ENCODE measurements at regions not wholly inside any gene's neighbourhood (a gene's known extent, or its start where the extent isn't known, plus 50 kb on each side); places are given as distances from the start of the nearest gene placed in this dataset.

DNA sequence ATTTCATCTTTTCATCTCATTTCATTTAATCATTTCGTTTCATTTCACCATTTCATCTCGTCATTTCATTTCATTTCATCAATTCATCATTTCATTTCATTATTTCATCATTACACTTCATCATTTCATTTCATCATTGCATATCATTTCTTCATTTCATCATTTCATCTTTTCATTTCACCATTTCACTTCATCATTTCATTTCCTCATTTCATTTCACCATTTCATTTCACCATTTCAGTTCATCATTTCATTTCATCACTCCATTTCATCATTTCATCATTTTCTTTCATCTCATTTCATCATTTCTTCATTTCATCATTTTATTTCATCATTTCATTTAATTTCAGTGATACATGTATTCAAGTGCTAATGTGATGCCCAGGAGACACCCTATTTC lies 127.1 kb downstream of the ANKRD30BL start:
- TF ChIP-seq, protein P1, sequence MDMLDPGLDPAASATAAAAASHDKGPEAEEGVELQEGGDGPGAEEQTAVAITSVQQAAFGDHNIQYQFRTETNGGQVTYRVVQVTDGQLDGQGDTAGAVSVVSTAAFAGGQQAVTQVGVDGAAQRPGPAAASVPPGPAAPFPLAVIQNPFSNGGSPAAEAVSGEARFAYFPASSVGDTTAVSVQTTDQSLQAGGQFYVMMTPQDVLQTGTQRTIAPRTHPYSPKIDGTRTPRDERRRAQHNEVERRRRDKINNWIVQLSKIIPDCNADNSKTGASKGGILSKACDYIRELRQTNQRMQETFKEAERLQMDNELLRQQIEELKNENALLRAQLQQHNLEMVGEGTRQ (IDR thresholded peaks at IDR 0.05; ENCODE audit: low read depth, low read length) = no peak
- TF ChIP-seq FOS (IDR thresholded peaks at IDR 0.05; ENCODE audit: low read depth, low read length) = no peak
- CTCF ChIA-PET = no interaction called here
- Histone ChIP-seq H2BK15ac (ENCODE audit: low read depth, low read length) (no peak overlapping the region), H2AK5ac (ENCODE audit: low read depth, low read length) (no peak overlapping the region), H2BK5ac (ENCODE audit: low read depth, low read length, poor library complexity, severe bottlenecking) (no peak overlapping the region), H3K9ac (ENCODE audit: low read depth, low read length) (no peak overlapping the region), H3K4ac (ENCODE audit: low read depth, low read length) (no peak overlapping the region), H3K23ac (ENCODE audit: low read depth, low read length) (no peak overlapping the region), H3K27me3 (ENCODE audit: control insufficient read depth, insufficient read depth, low read length) (peaks cover 16% of the 10 kb centered on the region), H3K27ac (ENCODE audit: insufficient read depth, low read length) (no peak overlapping the region), H3K79me1 (ENCODE audit: low read depth in 1 of 2, low read length in 2 of 2) (no peaks in the 10 kb centered on the region), H3K14ac (replicated peaks; ENCODE audit: low read depth, low read length) (no peak overlapping the region), H3K36me3 (ENCODE audit: control insufficient read depth, insufficient read depth, low read length) (no peaks in the 10 kb centered on the region), H2BK20ac (ENCODE audit: low read depth, low read length) (no peak overlapping the region), H3K4me3 (ENCODE audit: insufficient read depth, low read depth, low read length) (no peak overlapping the region), H4K5ac (ENCODE audit: low read depth, low read length) (no peak overlapping the region), H3K4me1 (ENCODE audit: control insufficient read depth, insufficient read depth, low read length) (no peaks in the 10 kb centered on the region), H2AFZ (replicated peaks; ENCODE audit: low read length, poor library complexity) (no peak overlapping the region), H3K4me2 (ENCODE audit: low read depth, low read length) (no peak overlapping the region), H4K8ac (ENCODE audit: low read depth in 2 of 2, low read length in 2 of 2) (no peak overlapping the region), H3K9me3 (ENCODE audit: control insufficient read depth, insufficient read depth, low read length) (no peaks in the 10 kb centered on the region), H2BK120ac (ENCODE audit: low read depth, low read length) (no peak overlapping the region), H3K18ac (ENCODE audit: low read depth, low read length) (no peak overlapping the region), H4K91ac (ENCODE audit: insufficient read depth, low read depth, low read length) (no peak overlapping the region), H3K9me1 (ENCODE audit: insufficient read depth, low read length) (no peaks in the 10 kb centered on the region), H4K20me1 (ENCODE audit: insufficient read depth, low read length) (no peaks in the 10 kb centered on the region), H3K56ac (ENCODE audit: extremely low read depth, insufficient read depth, low read length) (no peak overlapping the region), H2AK9ac (replicated peaks; ENCODE audit: low read depth, low read length, poor library complexity) (no peak overlapping the region)
- DNase-seq (no peak), ATAC-seq (ENCODE audit: low read depth) (no peak)
- intact Hi-C loops (cut with micrococcal nuclease) (no loop called here), dilution Hi-C loops (cut with HindIII; ENCODE audit: low sequenced_read_pairs, unreplicated experiment) (no loop called here), in situ Hi-C loops (cut with MboI; ENCODE audit: low sequenced_read_pairs) (no loop called here)
- 15 to 100% methylated on average over 2 of the region's 2 CpGs for WGBS, 2 experiments (ENCODE audit: extremely low coverage in 2 of 2, insufficient read length in 1 of 2)
- POLR2A ChIA-PET (ENCODE audit: unreplicated experiment) = no interaction called here
- no TSS peak for BruUV-seq (replicated peaks)

Data from IMR-90 (cell line).